SIG-M5 treated with dmso at 0.1 percent for 504 hours (cell line): ENCODE measurements at regions not wholly inside any gene's neighbourhood (a gene's known extent, or its start where the extent isn't known, plus 50 kb on each side); places are given as distances from the start of the nearest gene placed in this dataset.

Experiments
- DNase-seq: peaks from one replicate; lab custom pipeline; 2025; ENCODE audit not compliant: unreplicated experiment; lab: John Stamatoyannopoulos, UW

DNA sequence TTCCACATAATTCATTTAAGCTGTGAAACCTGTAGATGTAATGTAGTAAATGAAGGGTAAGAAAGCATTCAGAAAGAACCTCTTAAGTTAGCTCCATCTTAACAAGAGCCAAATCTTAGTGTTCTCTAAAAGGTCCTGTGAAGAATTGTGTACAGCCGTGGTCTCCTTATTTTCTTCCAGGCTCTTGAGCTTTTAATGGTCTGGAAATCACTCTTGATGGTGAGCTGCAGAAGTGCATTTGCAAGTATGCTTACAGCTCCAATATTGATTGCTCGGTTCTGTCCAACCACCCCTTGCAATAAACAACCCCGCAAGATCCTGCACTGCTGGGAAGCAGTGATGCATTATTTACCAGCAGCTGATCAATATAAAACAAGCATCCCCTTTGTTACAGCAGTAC lies 690.8 kb upstream of the FZD8 start:
- no peak for DNase-seq

GRCh38 chr10:36331121-36331520 lies 689.0 kb upstream of the FZD8 start:
- no peak for DNase-seq

- DNase-seq, result no peak
These were observed 683.7 kb upstream of the FZD8 start for GRCh38 chr10:36325815-36326214.

GRCh38 chr10:36324831-36325230 lies 682.7 kb upstream of the FZD8 start:
- no peak for DNase-seq

- DNase-seq, result no peak
These were observed 671.0 kb upstream of the FZD8 start for GRCh38 chr10:36313142-36313541.

- no peak for DNase-seq
These were observed 661.8 kb upstream of the FZD8 start for GRCh38 chr10:36303896-36304295.

- DNase-seq, result no peak
These were observed 660.0 kb upstream of the FZD8 start for GRCh38 chr10:36302086-36302485.

- DNase-seq, result no peak
These were observed 659.4 kb upstream of the FZD8 start for GRCh38 chr10:36301539-36301938.

DNA sequence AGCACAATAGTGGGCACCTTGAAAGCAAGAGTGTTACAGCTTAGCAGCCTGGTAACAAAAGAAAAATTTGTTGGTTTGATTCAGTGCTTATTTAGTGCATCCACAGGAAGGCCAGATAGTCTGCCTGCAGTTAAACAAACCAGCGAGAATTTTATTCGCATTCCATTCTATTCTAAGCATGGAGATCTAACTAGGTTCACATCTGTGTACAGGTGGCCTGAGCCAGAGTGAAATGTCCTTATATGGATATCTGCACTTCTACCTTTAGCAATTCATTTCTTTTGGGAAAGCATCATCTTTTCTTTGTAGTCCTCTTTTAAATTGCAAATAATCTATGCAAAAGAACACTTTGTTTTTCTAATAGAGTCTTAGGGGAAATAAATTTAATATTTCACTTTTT lies 659.0 kb upstream of the FZD8 start:
- no peak for DNase-seq

GRCh38 chr10:36283827-36284226 lies 641.7 kb upstream of the FZD8 start:
- no peak for DNase-seq

GRCh38 chr10:36281831-36282331 lies 639.8 kb upstream of the FZD8 start:
- DNase-seq, result no peak

DNA sequence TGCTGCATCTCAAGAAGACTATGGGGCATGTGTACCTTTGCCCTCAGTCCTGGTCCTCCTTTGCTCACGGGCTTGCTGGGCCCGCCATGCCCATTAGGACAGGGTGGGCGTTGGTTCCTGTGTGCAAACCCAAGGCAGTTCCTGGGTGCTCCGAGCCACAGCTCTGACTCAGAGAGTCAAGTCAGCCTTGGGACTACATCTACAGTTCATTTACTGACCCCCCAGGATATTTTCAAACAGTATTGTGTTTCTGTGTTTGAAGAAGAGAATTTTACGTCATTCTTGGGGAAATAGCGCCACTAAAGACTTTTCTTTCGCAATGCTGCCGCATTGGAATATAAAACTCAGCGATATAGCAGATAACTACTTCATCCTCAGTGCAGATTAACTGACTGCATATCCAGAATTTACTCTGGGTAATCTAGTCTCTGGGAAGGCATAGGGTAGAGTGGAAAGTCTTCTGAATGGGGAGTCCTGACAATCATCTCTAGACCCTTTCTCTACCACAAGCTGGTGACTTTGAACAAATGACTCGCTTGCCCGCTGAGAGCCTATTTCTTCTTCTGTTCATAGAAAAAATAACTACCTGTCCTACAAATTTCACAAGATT lies 638.9 kb upstream of the FZD8 start:
- DNase-seq, result no peak

DNA sequence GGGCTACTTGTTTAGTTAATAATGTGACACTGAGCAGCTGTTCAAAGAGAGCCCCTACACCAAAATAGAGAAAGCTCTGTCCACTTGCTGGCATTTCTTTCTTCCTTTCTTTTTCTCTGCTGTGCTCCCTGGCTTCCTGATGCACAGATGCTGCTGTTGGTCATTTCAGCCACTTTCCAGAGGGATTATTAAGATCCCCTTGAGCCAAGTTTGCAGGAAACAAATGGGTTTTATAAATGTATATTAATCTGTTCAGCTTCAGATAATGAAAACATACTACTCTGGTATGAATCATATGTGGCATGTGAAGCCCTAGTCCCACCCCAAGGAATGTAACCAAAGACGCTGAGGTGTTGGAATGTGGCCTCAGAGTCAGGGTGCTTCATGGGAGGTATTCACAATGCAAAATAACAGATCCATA lies 638.2 kb upstream of the FZD8 start:
- no peak for DNase-seq

DNA sequence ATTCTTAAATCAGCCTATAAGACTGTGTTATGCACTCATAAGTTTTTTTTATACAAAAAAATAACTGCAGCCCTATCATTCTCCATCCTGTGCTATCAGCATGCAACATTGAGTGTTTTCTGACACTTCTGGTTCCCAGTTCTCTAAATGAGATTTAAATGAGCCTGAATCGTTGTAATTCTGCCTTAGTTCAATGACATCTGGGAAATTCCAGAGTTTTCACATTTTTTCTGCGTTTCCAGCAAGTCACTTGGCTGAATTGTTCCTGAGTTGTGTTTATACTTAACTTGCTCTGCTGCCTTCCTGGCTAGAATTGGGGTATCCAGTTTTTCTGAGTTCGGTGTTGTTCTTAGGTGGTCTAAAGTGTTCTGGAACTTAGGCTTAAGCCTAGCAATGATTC lies 636.1 kb upstream of the FZD8 start:
- DNase-seq, result no peak

DNA sequence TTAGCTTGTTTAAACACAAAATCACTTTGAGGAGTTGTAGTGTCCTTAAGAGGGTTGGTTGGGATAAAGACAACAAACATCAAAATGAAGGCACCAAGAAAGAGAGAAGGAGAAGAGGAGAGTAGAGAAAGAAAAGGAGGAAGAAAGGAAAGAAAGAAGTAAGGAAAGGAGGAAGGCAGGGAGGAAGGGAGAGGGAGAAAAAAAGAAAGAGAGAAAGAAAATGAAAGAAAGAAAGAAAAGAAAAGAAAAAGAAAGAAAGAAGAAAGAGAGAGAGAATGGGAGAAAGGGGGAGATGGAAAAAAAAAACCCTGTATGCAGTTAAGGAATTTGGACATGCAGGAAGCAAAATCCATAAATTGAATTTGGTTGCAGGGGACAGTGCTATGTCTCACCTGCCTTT lies 635.4 kb upstream of the FZD8 start:
- no peak for DNase-seq

GRCh38 chr10:36271627-36272340 lies 629.7 kb upstream of the FZD8 start:
- no peak for DNase-seq

DNA sequence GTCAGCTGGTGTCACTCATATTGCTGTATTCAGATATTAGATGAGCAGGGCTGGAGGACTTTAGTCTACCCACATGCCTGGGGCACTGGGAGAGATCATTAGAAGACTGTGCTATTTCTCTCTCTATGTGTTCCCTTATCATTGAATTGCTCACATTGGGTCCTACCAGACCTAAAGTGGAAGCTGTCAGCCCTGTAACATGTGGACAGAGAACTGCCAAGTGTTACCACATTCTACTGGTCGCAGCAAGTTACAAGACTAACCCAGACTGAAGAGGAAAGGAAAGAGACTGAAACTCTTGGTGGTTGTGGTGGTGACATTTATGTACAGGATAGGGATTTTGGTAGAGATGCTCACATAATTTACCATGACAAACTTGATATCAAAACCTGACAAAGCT lies 627.1 kb upstream of the FZD8 start:
- no peak for DNase-seq

- DNase-seq, result no peak
These were observed 624.8 kb upstream of the FZD8 start for GRCh38 chr10:36266923-36267322.

- DNase-seq, result no peak
These were observed 623.6 kb upstream of the FZD8 start for GRCh38 chr10:36265741-36266140.

- no peak for DNase-seq
These were observed 621.8 kb upstream of the FZD8 start for GRCh38 chr10:36263871-36264270.

- DNase-seq, result no peak
These were observed 614.9 kb upstream of the FZD8 start for GRCh38 chr10:36256948-36257356.

DNA sequence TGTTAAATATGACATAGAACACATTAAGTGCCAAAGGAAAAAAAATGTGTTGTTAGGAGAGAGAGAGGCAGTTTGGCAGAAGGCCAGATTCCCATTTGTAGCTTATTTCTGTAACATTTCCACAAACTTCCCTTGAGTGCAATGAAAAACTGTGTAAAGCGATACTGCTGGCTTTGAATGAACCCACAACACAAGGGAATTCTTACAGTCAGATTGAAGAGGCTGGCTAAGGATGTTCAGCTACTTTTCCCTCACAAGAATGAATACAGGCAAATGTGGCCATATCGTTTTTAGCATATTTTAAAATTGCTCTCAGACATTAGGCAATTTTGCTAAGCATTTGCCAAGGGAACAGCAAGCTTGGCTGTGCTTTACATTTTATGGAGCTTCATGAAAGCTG lies 614.1 kb upstream of the FZD8 start:
- no peak for DNase-seq

DNA sequence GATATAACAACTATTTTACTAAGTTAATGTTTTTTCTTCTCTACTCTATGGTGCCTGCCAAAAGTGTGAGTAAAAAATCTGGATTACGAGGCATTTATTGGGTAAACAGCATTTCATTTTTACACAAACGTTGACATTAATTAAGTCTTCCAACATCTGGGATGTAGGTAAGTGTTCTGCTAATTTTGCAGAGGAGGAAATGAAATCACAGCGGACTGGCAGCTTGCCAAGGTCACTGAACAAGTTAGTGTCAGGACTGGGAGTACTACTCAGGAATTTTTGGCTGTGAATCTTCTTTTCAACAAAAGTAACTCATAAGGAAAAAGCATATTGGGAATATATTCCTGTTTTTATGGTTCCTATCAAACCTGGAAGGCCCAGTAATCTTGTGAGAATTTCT lies 612.1 kb upstream of the FZD8 start:
- DNase-seq, result no peak
